Sigmoid colon (tissue), 3 donors: ENCODE measurements at regions not wholly inside any gene's neighbourhood (a gene's known extent, or its start where the extent isn't known, plus 50 kb on each side); places are given as distances from the start of the nearest gene placed in this dataset.

Experiments
- POLR2A ChIP-seq, 2 donors: fragments of 450-650 bp; IDR thresholded peaks; one replicate each; pipeline ENCODE4 v1.6.1; 2016; ENCODE audit warnings: antibody characterized with exemption in 2 of 2, mild to moderate bottlenecking in 2 of 2, moderate library complexity in 2 of 2
- TF ChIP-seq, protein P1 (sequence below), 4 experiments: fragments of 450-650 bp in 3 of 4; fragments of 200-600 bp in 1 of 4; IDR thresholded peaks; one replicate each; pipeline ENCODE4 v1.5.1; 2016 to 2019; ENCODE audit warnings: antibody characterized with exemption in 4 of 4, mild to moderate bottlenecking in 3 of 4, moderate library complexity in 2 of 4

DNA sequence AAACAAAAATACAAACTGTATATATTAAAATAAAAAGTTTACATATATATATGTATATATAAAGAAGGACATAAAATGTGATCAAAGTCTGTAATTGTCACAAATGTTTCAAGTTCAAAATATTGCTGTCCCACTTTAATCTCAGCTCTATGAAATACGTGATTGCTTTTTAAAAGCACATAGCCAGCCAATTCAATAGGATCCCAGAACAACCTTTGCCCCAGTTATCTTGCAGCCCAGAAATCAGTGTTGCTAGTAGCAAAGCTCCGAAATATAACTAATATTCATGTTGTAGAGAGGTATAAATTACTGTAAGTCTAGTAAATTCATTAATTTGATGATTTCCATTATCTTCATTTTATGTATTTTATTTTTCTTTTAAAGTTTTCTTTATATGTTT, 114.6 kb downstream of the ELOVL4 start:
- TF ChIP-seq, protein P1, sequence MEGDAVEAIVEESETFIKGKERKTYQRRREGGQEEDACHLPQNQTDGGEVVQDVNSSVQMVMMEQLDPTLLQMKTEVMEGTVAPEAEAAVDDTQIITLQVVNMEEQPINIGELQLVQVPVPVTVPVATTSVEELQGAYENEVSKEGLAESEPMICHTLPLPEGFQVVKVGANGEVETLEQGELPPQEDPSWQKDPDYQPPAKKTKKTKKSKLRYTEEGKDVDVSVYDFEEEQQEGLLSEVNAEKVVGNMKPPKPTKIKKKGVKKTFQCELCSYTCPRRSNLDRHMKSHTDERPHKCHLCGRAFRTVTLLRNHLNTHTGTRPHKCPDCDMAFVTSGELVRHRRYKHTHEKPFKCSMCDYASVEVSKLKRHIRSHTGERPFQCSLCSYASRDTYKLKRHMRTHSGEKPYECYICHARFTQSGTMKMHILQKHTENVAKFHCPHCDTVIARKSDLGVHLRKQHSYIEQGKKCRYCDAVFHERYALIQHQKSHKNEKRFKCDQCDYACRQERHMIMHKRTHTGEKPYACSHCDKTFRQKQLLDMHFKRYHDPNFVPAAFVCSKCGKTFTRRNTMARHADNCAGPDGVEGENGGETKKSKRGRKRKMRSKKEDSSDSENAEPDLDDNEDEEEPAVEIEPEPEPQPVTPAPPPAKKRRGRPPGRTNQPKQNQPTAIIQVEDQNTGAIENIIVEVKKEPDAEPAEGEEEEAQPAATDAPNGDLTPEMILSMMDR (IDR thresholded peaks at IDR 0.05) = no peak
- no peak for TF ChIP-seq POLR2A (IDR thresholded peaks at IDR 0.05)
